NCI-H2107 (cell line): ENCODE measurements at regions not wholly inside any gene's neighbourhood (a gene's known extent, or its start where the extent isn't known, plus 50 kb on each side); places are given as distances from the start of the nearest gene placed in this dataset.
"Not testable (repeated sequence)": the region's sequence is repeated elsewhere in the genome, so short reads cannot be mapped to it uniquely, and the experiment has no call there.

Experiments
- DNase-seq: peaks from one replicate; lab custom pipeline; 2025; lab: John Stamatoyannopoulos, UW

DNA sequence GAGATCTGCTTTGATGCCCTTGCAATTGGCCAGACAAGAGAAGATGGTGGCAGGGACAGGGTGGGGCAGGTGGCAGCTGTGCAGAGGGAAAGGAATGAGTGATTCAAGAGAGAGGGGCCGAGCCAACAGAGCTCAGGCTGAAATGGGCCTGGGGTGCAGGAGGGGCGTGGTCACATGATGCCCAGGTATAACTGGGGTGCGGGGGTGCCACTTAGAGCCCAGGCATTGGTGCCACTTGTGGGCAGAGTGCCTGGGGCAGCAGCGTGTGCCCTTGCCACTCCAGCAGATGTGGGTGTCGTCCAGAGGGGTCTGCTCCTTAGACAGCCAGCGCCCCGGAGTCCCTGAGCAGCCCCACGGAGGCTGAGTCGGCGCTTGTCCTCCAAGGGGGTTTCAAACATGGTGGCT lies 88.7 kb downstream of the PLXNA1 start:
- DNase-seq, result no peak

GRCh38 chr3:127072221-127072771 lies 89.4 kb downstream of the PLXNA1 start:
- DNase-seq, result no peak

DNA sequence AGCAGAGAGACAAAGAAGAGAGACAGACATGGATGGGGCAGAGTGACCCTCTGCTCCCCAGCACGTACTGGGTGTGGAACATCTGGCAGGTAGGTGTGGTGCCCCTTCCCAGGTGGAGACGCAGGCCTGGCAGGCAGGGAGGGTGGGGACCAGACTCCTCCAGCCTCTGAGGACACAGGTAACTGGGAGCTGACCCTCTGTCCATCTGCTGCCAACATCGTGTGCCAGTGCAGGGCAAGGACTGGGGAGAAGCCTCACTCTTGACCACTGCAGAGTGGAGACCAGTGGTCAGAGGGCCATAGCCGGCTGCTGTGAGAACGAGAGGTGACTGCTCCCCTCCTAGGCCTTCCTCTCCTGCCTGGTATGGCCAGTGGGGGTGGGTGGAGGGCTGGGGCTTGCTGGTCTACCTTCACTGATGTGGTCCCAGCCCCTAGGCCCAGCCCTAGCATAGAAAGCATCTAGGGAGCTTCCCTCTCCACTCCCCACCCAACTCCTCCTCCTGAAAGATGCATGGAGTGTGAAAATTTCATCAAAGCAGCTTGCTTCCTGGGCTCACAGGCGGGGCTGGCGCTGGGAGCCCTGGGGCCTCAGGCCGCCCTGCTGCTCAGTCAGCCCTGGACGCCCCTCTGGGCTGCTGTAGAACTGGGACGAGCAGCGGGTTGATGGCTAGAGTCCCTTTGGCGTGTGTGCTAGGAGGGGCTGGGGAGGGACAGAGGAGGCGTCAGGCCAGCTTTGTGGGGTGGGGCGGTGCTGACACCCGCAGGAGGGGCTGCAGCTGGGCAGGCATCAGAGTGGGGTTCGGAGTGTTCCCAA lies 90.3 kb downstream of the PLXNA1 start:
- no peak for DNase-seq

GRCh38 chr3:127073941-127074820 lies 91.3 kb downstream of the PLXNA1 start:
- DNase-seq, result no peak

DNA sequence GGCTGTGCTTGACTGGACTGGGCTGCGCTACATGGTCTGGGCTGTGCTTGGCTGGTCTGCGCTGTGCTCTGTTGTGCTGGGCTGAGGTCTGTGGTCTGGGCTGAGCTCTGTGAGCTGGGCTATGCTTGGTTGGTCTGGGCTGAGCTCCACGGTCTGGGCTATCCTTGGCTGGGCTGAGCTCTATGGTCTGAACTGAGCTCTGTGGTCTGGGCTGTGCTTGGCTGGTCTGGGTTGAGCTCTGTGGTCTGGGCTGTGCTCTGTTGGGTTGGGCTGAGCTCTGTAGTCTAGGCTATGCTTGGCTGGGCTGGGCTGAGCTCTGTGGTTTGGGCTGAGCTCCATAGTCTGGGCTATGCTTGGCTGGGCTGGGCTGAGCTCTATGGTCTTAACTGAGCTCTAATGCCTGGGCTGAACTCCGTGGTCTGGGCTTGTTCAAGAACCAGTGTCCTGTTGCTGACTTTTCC lies 92.0 kb downstream of the PLXNA1 start:
- peak; percentile 77 for DNase-seq

- not testable (repeated sequence) for DNase-seq
These were observed 93.5 kb downstream of the PLXNA1 start for GRCh38 chr3:127076166-127076992.

- no peak for DNase-seq
These were observed 94.2 kb downstream of the PLXNA1 start for GRCh38 chr3:127077068-127077467.

- no peak for DNase-seq
These were observed 94.7 kb downstream of the PLXNA1 start for GRCh38 chr3:127077505-127078064.

DNA sequence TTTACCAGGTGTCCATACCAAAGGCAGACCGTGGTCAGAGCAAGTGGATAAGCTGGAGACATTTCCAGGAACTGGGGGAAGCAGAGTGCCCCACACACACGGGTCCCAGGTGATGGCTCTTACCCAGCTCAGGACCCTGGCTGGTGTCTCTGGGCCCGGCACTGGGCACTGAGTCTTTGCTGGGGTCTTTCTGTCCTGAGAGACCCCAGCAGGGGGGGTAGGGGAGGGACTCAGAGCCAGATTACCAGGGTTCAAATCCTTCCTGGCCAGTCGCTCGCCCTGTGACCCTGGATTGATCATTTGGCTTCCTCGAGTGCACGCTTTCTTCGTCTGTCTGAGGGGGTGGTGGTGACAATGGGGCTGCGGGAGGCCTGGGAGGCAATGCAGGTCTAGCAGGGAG lies 95.7 kb downstream of the PLXNA1 start:
- DNase-seq, result no peak

GRCh38 chr3:127079211-127079610 lies 96.3 kb downstream of the PLXNA1 start:
- no peak for DNase-seq

GRCh38 chr3:127081001-127081720 lies 98.2 kb downstream of the PLXNA1 start:
- no peak for DNase-seq

DNA sequence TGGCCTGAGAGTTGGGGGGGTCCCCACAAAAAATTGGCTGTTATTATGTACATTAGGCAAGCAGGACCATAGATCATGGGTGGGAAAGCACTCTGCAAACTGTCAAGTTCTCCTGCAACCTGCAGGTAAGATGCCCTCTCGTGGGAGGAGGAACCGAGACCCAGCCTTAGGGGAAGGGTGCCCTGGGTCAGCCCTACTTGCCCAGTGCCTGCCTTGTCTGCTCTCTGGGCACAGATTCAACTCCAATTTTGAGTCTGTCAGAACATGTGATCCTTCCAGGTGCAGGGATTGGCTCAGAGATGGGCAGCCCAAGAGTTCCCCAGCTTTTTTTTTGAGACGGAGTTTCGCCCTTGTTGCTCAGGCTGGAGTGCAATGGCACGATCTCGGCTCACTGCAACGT lies 99.2 kb downstream of the PLXNA1 start:
- no peak for DNase-seq

DNA sequence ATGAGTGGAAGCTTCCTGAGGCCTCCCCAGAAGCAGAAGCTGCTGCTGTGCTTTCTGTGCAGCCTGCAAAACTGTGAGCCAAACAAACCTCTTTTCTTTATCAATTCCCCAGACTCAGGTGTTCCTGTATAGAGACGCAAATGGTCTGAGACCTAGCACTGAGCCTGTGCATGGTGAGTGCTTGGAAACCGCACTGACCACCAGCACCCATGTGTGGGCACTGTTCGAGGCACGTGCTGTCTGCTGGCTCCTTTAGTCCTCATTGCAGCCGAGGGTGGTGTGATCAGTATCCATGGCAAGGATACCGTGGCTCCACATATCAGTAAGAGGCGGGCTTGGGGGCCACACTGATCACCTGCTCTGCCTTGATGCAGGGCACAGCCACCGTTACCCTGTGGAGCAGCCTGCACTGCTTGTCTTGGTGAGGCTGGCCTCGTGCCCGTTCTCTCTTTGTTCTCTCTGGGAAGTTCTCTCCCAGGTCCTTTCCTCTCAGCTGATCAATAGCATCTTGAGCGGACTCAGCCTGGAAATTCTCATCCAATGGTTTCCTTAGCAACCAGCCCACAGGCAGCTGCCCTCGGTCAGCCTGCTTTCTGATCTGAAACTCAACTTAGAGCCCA lies 101.0 kb downstream of the PLXNA1 start:
- no peak for DNase-seq

DNA sequence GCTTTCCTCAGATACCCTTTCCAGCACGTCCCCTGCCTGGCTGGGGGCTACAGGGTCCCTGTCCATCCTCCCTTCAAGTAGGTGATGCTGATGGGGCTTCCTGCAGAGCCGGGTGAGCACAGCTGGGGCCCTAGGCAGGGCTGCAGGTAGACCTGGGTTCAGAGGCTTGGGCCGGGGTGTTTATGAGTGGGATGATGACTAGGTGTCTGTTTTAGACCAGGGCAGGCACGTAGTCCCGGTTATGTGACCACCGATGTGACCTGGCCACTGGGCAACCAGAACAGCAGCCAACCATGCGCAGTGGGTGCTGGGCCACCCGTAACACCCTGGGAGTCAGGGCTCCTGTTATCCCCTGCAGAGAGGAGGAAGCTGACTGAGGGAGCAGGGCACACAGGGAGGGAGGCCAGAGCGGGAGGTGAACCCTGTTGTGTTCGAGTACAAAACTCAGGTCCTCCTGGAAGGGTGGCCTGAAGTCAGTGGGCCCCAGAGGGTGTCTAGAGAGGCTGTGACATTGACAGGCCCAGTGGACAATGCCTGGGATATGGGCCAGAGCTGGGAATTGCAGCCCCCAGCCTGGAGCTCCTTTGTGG lies 101.6 kb downstream of the PLXNA1 start:
- no peak for DNase-seq

DNA sequence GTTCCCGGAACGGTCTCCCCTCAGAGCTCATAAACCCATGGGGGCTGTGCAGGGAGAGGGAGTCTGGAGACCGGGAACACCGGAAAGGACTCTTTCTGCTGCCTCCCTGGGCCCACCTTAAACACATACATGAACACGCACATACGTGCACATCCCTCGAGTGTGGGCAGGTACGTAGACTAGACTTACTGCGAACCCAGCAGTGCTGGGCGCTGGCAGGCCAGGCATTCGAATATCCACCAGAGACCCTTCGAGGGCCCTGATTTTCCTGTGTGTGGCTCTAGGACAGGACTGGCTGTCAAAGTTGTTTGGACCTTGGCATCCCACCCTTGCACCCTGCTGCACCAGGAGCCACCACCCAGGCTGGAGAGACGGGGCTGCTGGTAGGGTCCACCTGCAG lies 102.7 kb downstream of the PLXNA1 start:
- DNase-seq, result no peak

DNA sequence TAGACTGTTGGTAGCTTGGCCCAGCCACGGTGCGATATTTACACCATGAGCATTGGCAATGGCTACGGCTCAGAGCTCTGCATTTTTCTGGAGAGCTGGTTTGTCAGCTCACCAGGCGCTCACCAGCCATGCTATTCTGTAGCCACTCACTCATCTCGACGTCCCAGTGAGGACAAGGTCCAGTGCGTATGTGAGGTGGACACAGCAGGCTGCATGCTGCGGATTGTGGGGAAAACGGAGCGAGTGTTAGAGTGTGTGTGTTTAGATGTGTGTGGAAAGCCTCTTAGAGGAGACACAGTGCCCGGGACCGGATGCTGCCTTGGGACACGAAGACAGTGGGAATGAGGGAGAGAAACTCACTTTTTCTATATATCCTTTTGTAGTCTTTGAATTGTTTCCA lies 103.7 kb downstream of the PLXNA1 start:
- DNase-seq, result not testable (repeated sequence)

GRCh38 chr3:127087441-127087840 lies 104.5 kb downstream of the PLXNA1 start:
- DNase-seq, result no peak

- DNase-seq, result no peak
These were observed 104.2 kb upstream of the PRR23E start for GRCh38 chr3:127088511-127089351.
